Transverse colon (tissue), 4 donors: ENCODE measurements at regions not wholly inside any gene's neighbourhood (a gene's known extent, or its start where the extent isn't known, plus 50 kb on each side); places are given as distances from the start of the nearest gene placed in this dataset.

Source experiments
- DNase-seq: peaks from one replicate; pipeline ENCODE4 v3.0.0-alpha.2; 2019
- H3K27ac ChIP-seq, 4 donors: fragments of 200-600 bp; sonication (generic); 2 replicates each; pipeline ENCODE4 v1.5.1; 2016 to 2018; ENCODE audit warnings: inconsistent platforms in 4 of 4
- H3K27me3 ChIP-seq: fragments of 200-600 bp; sonication (generic); 2 replicates; pipeline ENCODE4 v1.5.1; 2017; ENCODE audit warnings: inconsistent platforms
- H3K36me3 ChIP-seq, 4 donors: fragments of 200-600 bp; sonication (generic); 2 replicates each; pipeline ENCODE4 v1.5.1; 2017 to 2019; ENCODE audit warnings: inconsistent platforms in 4 of 4
- H3K4me1 ChIP-seq, 4 donors: fragments of 200-600 bp; sonication (generic); 2 replicates each; pipeline ENCODE4 v1.5.1; 2017 to 2020; ENCODE audit warnings: inconsistent platforms in 4 of 4
- H3K4me3 ChIP-seq, 4 donors: fragments of 200-600 bp; sonication (generic); 1 replicate in 1 of 4; 2 replicates in 3 of 4; pipeline versions ENCODE4 v1.5.1 to v1.6.1; 2017 to 2019; ENCODE audit warnings: inconsistent platforms in 4 of 4
- H3K9me3 ChIP-seq, 2 donors: fragments of 200-600 bp; sonication (generic); 2 replicates each; pipeline ENCODE4 v1.5.1; 2017 to 2019; ENCODE audit warnings: inconsistent platforms in 2 of 2
- CTCF ChIP-seq, 5 experiments: fragments of 200-600 bp in 3 of 5; fragments of 450-650 bp in 2 of 5; sonication (generic) in 3 of 5; IDR thresholded peaks; 1 replicate in 2 of 5; 2 replicates in 3 of 5; pipeline ENCODE4 v1.5.1; 2016 to 2017; ENCODE audit warnings: antibody characterized with exemption in 5 of 5, inconsistent platforms in 3 of 5, mild to moderate bottlenecking in 2 of 5, moderate library complexity in 1 of 5
- EP300 ChIP-seq: sonication (generic); formaldehyde crosslinking; IDR thresholded peaks from one replicate; pipeline ENCODE4 v1.6.1; 2017; ENCODE audit warnings: antibody characterized with exemption, low read depth
- POLR2A ChIP-seq: fragments of 450-650 bp; IDR thresholded peaks from one replicate; pipeline ENCODE4 v1.6.1; 2016; ENCODE audit warnings: antibody characterized with exemption, mild to moderate bottlenecking, moderate library complexity
- POLR2AphosphoS5 ChIP-seq, 3 donors: sonication (generic); formaldehyde crosslinking; IDR thresholded peaks; one replicate each; pipeline ENCODE4 v1.6.1; 2016; ENCODE audit warnings: antibody characterized with exemption in 3 of 3
- WGBS, 2 donors: methylation state at CpG; one replicate each; pipeline ENCODE4 v1.1.5; 2018; ENCODE audit warnings: low coverage in 1 of 2; 5-methylcytosine and 5-hydroxymethylcytosine counted together
- in situ Hi-C, 4 donors: fragments of 200-750 bp; cut with MboI; loops; one replicate each; pipeline versions ENCODE4 v1.15.0 to v1.15.1; 2017; ENCODE audit warnings: low sequenced_read_pairs in 3 of 4, low pct_ligation_motif_present in 1 of 4, low pct_unique_long_range_greater_than_20kb in 1 of 4
- intact Hi-C: fragments of 100-400 bp; cut with DNase I; formaldehyde crosslinking; loops from one replicate; pipeline ENCODE4 v1.15.1; 2023; ENCODE audit warnings: low total_unique reads

GRCh38 chr3:148073721-148074456, 623.8 kb upstream of the AGTR1 start:
- Histone ChIP-seq H3K36me3 (no peaks in the 10 kb centered on the region), H3K27me3 (no peaks in the 10 kb centered on the region), H3K4me3 (no peak overlapping the region), H3K9me3 (no peaks in the 10 kb centered on the region), H3K4me1 (no peaks in the 10 kb centered on the region), H3K27ac (no peak overlapping the region)
- TF ChIP-seq CTCF (IDR thresholded peaks at IDR 0.05) (no peak), EP300 (no peak), POLR2AphosphoS5 (IDR thresholded peaks at IDR 0.05) (no peak), POLR2A (no peak)
- WGBS, 2 donors: 58 to 62% methylated on average over 4 of the region's 4 CpGs
- intact Hi-C loops (no loop called here), in situ Hi-C loops (no loop called here)
- no peak for DNase-seq

- DNase-seq: no peak
- TF ChIP-seq POLR2A (no peak), CTCF (IDR thresholded peaks at IDR 0.05) (no peak), EP300 (no peak), POLR2AphosphoS5 (IDR thresholded peaks at IDR 0.05) (no peak)
- intact Hi-C loops (no loop called here), in situ Hi-C loops (no loop called here)
- no peak overlapping the region for H3K4me3 ChIP-seq
- no peaks in the 10 kb centered on the region for H3K4me1 ChIP-seq
- H3K27ac ChIP-seq: no peak overlapping the region
- no peaks in the 10 kb centered on the region for H3K36me3 ChIP-seq
- no peaks in the 10 kb centered on the region for H3K9me3 ChIP-seq
- no peaks in the 10 kb centered on the region for H3K27me3 ChIP-seq
- WGBS, 2 donors: 76 to 78% methylated on average over 2 of the region's 2 CpGs
These were observed 622.8 kb upstream of the AGTR1 start for GRCh38 chr3:148074946-148075345.

- Histone ChIP-seq H3K27me3 (no peaks in the 10 kb centered on the region), H3K4me3 (no peak overlapping the region), H3K9me3 (no peaks in the 10 kb centered on the region), H3K27ac (peak overlapping the region in 1 of 4 donors; percentile 3), H3K36me3 (no peaks in the 10 kb centered on the region), H3K4me1 (no peaks in the 10 kb centered on the region)
- intact Hi-C loops: no loop called here
- 44 to 51% methylated on average over 3 to 5 of the region's 5 CpGs for WGBS, 2 donors
- no peak for DNase-seq
- in situ Hi-C loops: no loop called here
- TF ChIP-seq EP300 (no peak), POLR2AphosphoS5 (IDR thresholded peaks at IDR 0.05) (no peak), CTCF (IDR thresholded peaks at IDR 0.05) (peak; percentile 26 to 58 (median 50)), POLR2A (no peak)
These were observed 621.7 kb upstream of the AGTR1 start for GRCh38 chr3:148075771-148076716.

- no peak overlapping the region for H3K4me3 ChIP-seq
- H3K27ac ChIP-seq: peak overlapping the region in 1 of 4 donors; percentile 36
- no peaks in the 10 kb centered on the region for H3K9me3 ChIP-seq
- no peaks in the 10 kb centered on the region for H3K36me3 ChIP-seq
- no peak for DNase-seq
- no peaks in the 10 kb centered on the region for H3K27me3 ChIP-seq
- TF ChIP-seq EP300: no peak
- peak; percentile 21 to 45 (median 34) for TF ChIP-seq CTCF (IDR thresholded peaks at IDR 0.05)
- TF ChIP-seq POLR2AphosphoS5 (IDR thresholded peaks at IDR 0.05): no peak
- TF ChIP-seq POLR2A: no peak
- in situ Hi-C loops: no loop called here
- intact Hi-C loops: no loop called here
- H3K4me1 ChIP-seq: no peaks in the 10 kb centered on the region
- WGBS, 2 donors: 8 to 17% methylated on average over 1 of the region's 1 CpG
These were observed 620.3 kb upstream of the AGTR1 start for GRCh38 chr3:148077318-148077923.
